H9 (cell line): ENCODE measurements at regions not wholly inside any gene's neighbourhood (a gene's known extent, or its start where the extent isn't known, plus 50 kb on each side); places are given as distances from the start of the nearest gene placed in this dataset.

Experiments used
- DNase-seq: peaks from one replicate; pipeline ENCODE4 v3.0.0-alpha.2; 2017
- H2AFZ ChIP-seq: one replicate; pipeline ENCODE4 v1.6.1; 2013; ENCODE audit warnings: mild to moderate bottlenecking, low read length, control low read depth, moderate library complexity
- H2AK5ac ChIP-seq: 2 replicates; pipeline ENCODE4 v1.6.1; 2013; ENCODE audit warnings: low read length, control low read depth, mixed read lengths; ENCODE audit not compliant: insufficient read length
- H2BK120ac ChIP-seq: one replicate; pipeline ENCODE4 v1.6.1; 2013; ENCODE audit warnings: low read depth, mild to moderate bottlenecking, low read length, control low read depth, inconsistent platforms; ENCODE audit not compliant: poor library complexity, severe bottlenecking
- H2BK12ac ChIP-seq: 2 replicates; pipeline ENCODE4 v1.6.1; 2013; ENCODE audit warnings: low read length, control low read depth, mixed read lengths, low read depth; ENCODE audit not compliant: insufficient read length
- H2BK15ac ChIP-seq: 2 replicates; pipeline ENCODE4 v1.6.1; 2013; ENCODE audit warnings: low read depth, low read length, control low read depth
- H2BK20ac ChIP-seq: one replicate; pipeline ENCODE4 v1.6.1; 2013; ENCODE audit warnings: low read depth, mild to moderate bottlenecking, low read length, control low read depth, inconsistent platforms; ENCODE audit not compliant: poor library complexity, severe bottlenecking
- H2BK5ac ChIP-seq: 2 replicates; pipeline ENCODE4 v1.6.1; 2013; ENCODE audit warnings: low read length, control low read depth, mixed read lengths; ENCODE audit not compliant: insufficient read length
- H3K14ac ChIP-seq: 2 replicates; pipeline ENCODE4 v1.6.1; 2013; ENCODE audit warnings: low read length, control low read depth; ENCODE audit not compliant: insufficient read depth
- H3K18ac ChIP-seq: 2 replicates; pipeline ENCODE4 v1.6.1; 2013; ENCODE audit warnings: low read depth, mild to moderate bottlenecking, mixed read lengths, low read length, control low read depth; ENCODE audit not compliant: insufficient read length
- H3K23ac ChIP-seq: 2 replicates; pipeline ENCODE4 v1.6.1; 2013; ENCODE audit warnings: low read length, control low read depth, mixed read lengths, low read depth; ENCODE audit not compliant: insufficient read length
- H3K23me2 ChIP-seq: 2 replicates; pipeline ENCODE4 v1.6.1; 2013; ENCODE audit warnings: low read depth, mild to moderate bottlenecking, mixed read lengths, low read length, control low read depth; ENCODE audit not compliant: insufficient read length, poor library complexity, severe bottlenecking
- H3K27ac ChIP-seq: 2 replicates; pipeline ENCODE4 v1.5.1; 2013; ENCODE audit warnings: low read length, control low read depth, mixed read lengths, low read depth; ENCODE audit not compliant: insufficient read length
- H3K27me3 ChIP-seq: 2 replicates; pipeline ENCODE4 v1.6.1; 2013; ENCODE audit warnings: low read length, control low read depth, inconsistent platforms; ENCODE audit not compliant: insufficient read depth
- H3K4ac ChIP-seq: 2 replicates; pipeline ENCODE4 v1.6.1; 2013; ENCODE audit warnings: low read depth, mild to moderate bottlenecking, control low read depth, inconsistent platforms, low read length, moderate library complexity
- H3K4me1 ChIP-seq: 2 replicates; pipeline ENCODE4 v1.6.1; 2013; ENCODE audit warnings: low read length, control low read depth, inconsistent platforms; ENCODE audit not compliant: insufficient read depth
- H3K4me2 ChIP-seq: 2 replicates; pipeline ENCODE4 v1.6.1; 2013; ENCODE audit warnings: low read length, control low read depth, mixed read lengths; ENCODE audit not compliant: insufficient read length, insufficient read depth
- H3K56ac ChIP-seq: 2 replicates; pipeline ENCODE4 v1.6.1; 2013; ENCODE audit warnings: low read depth, mild to moderate bottlenecking, mixed read lengths, low read length, control low read depth; ENCODE audit not compliant: insufficient read length
- H3K79me1 ChIP-seq: 2 replicates; pipeline ENCODE4 v1.6.1; 2013; ENCODE audit warnings: low read depth, mild to moderate bottlenecking, moderate library complexity, low read length, control low read depth, inconsistent platforms; ENCODE audit not compliant: insufficient read depth, poor library complexity, severe bottlenecking
- H3K79me2 ChIP-seq: 2 replicates; pipeline ENCODE4 v1.6.1; 2013; ENCODE audit warnings: low read length, control low read depth, inconsistent platforms; ENCODE audit not compliant: insufficient read depth
- H3K9ac ChIP-seq: 2 replicates; pipeline ENCODE4 v1.6.1; 2013; ENCODE audit warnings: low read length, control low read depth, mixed read lengths; ENCODE audit not compliant: insufficient read length; ENCODE audit errors: extremely low read depth
- H3K9me3 ChIP-seq: one replicate; pipeline ENCODE4 v1.6.1; 2013; ENCODE audit warnings: low read depth, low read length, inconsistent platforms; ENCODE audit not compliant: control insufficient read depth
- H3T11ph ChIP-seq: one replicate; pipeline ENCODE4 v1.6.1; 2013; ENCODE audit warnings: mild to moderate bottlenecking, low read length, control low read depth, inconsistent platforms
- H4K20me1 ChIP-seq: one replicate; pipeline ENCODE4 v1.6.1; 2013; ENCODE audit not compliant: control insufficient read depth, insufficient read length, insufficient read depth
- H4K5ac ChIP-seq: 2 replicates; pipeline ENCODE4 v1.6.1; 2013; ENCODE audit warnings: low read depth, mild to moderate bottlenecking, mixed read lengths, low read length, control low read depth; ENCODE audit not compliant: insufficient read length
- H4K8ac ChIP-seq: replicated peaks from 2 replicates; pipeline ENCODE4 v1.6.1; 2013; ENCODE audit warnings: low read length, control low read depth, mixed read lengths, low read depth; ENCODE audit not compliant: insufficient read length
- H4K91ac ChIP-seq: 2 replicates; pipeline ENCODE4 v1.6.1; 2013; ENCODE audit warnings: low read depth, mild to moderate bottlenecking, moderate library complexity, mixed read lengths, low read length, control low read depth; ENCODE audit not compliant: insufficient read length
- H3K27ac Mint-ChIP-seq, 3 experiments: 2 replicates in 2 of 3; 3 replicates in 1 of 3; pipeline ENCODE4 v1.8.0; 2020 to 2021; ENCODE audit warnings: mixed read lengths in 3 of 3, mild to moderate bottlenecking in 1 of 3, moderate library complexity in 1 of 3
- H3K27me3 Mint-ChIP-seq: 2 replicates; pipeline ENCODE4 v1.8.0; 2021; ENCODE audit warnings: low read depth, mild to moderate bottlenecking, moderate library complexity, mixed read lengths
- H3K36me3 Mint-ChIP-seq, 3 experiments: 2 replicates in 2 of 3; 3 replicates in 1 of 3; pipeline ENCODE4 v1.8.0; 2020 to 2021; ENCODE audit warnings: low read depth in 3 of 3, mixed read lengths in 3 of 3; ENCODE audit not compliant: insufficient read depth in 1 of 3
- H3K4me1 Mint-ChIP-seq, 2 experiments: 2 replicates each; pipeline ENCODE4 v1.8.0; 2020; ENCODE audit warnings: mixed read lengths in 2 of 2
- H3K4me3 Mint-ChIP-seq, 2 experiments: 2 replicates in 1 of 2; 3 replicates in 1 of 2; pipeline ENCODE4 v1.8.0; 2020 to 2021; ENCODE audit warnings: mild to moderate bottlenecking in 2 of 2, mixed read lengths in 2 of 2, moderate library complexity in 1 of 2
- H3K9me3 Mint-ChIP-seq, 2 experiments: 2 replicates in 1 of 2; 3 replicates in 1 of 2; pipeline ENCODE4 v1.8.0; 2020; ENCODE audit warnings: mild to moderate bottlenecking in 2 of 2, mixed read lengths in 2 of 2, moderate library complexity in 1 of 2
- CTCF ChIP-seq: fragments of 200-600 bp; sonication (generic); conservative IDR thresholded peaks from 3 replicates; pipeline ENCODE4 v1.8.0; 2021; ENCODE audit warnings: antibody characterized with exemption, mild to moderate bottlenecking
- WGBS: extraction: QIAGEN DNeasy Blood & Tissue Kit; methylation state at CpG from one replicate; pipeline ENCODE4 v1.1.7; 2013; ENCODE audit warnings: missing lambda C conversion rate, low lambda C conversion rate, mixed read lengths; ENCODE audit not compliant: insufficient read length; ENCODE audit errors: extremely low coverage; 5-methylcytosine and 5-hydroxymethylcytosine counted together

GRCh38 chr13:104408733-104409132 lies 1342.5 kb upstream of the SLC10A2 start:
- H3T11ph ChIP-seq, result no peak overlapping the region
- no peak overlapping the region for H3K56ac ChIP-seq
- no peak overlapping the region for H2BK120ac ChIP-seq
- H4K5ac ChIP-seq, result no peak overlapping the region
- no peak overlapping the region for H2BK15ac ChIP-seq
- no peaks in the 10 kb centered on the region for H3K79me1 ChIP-seq
- H3K4me1 Mint-ChIP-seq, result peaks cover 0 to 3% of the 10 kb centered on the region in 2 experiments; a peak in 2 of 4 replicates
- H2AK5ac ChIP-seq, result no peak overlapping the region
- H2BK12ac ChIP-seq, result no peak overlapping the region
- no peak overlapping the region for H3K9ac ChIP-seq
- H3K14ac ChIP-seq, result no peak overlapping the region
- H4K20me1 ChIP-seq, result no peaks in the 10 kb centered on the region
- no peaks in the 10 kb centered on the region for H3K27me3 Mint-ChIP-seq
- no peak overlapping the region for H2AFZ ChIP-seq
- TF ChIP-seq CTCF, result no peak
- no peak overlapping the region for H3K23ac ChIP-seq
- H3K4me1 ChIP-seq, result no peaks in the 10 kb centered on the region
- no peak overlapping the region for H4K91ac ChIP-seq
- H2BK20ac ChIP-seq, result no peak overlapping the region
- H3K23me2 ChIP-seq, result no peaks in the 10 kb centered on the region
- H4K8ac ChIP-seq, result no peak overlapping the region
- no peaks in the 10 kb centered on the region for H3K27me3 ChIP-seq
- no peaks in the 10 kb centered on the region for H3K9me3 Mint-ChIP-seq
- H3K4me2 ChIP-seq, result no peak overlapping the region
- no peak overlapping the region for H3K27ac ChIP-seq
- no peaks in the 10 kb centered on the region for H3K36me3 Mint-ChIP-seq
- H3K27ac Mint-ChIP-seq, result no peak overlapping the region
- no peak overlapping the region for H2BK5ac ChIP-seq
- H3K79me2 ChIP-seq, result no peaks in the 10 kb centered on the region
- WGBS, result no CpG with 5 or more reads among the region's 1 CpG
- H3K4me3 Mint-ChIP-seq, result no peak overlapping the region
- H3K9me3 ChIP-seq, result no peaks in the 10 kb centered on the region
- H3K18ac ChIP-seq, result no peak overlapping the region
- no peak for DNase-seq
- no peak overlapping the region for H3K4ac ChIP-seq
